Common myeloid progenitor, CD34-positive (primary cell): ENCODE measurements at regions not wholly inside any gene's neighbourhood (a gene's known extent, or its start where the extent isn't known, plus 50 kb on each side); places are given as distances from the start of the nearest gene placed in this dataset.

ENCODE experiments used
- CTCF ChIA-PET: fragments of 350-600 bp; sonication (Branson Sonifier 250); formaldehyde crosslinking; loops from one replicate; lab custom pipeline; 2021; ENCODE audit warnings: antibody characterized with exemption; lab: Charles Lee
- POLR2A ChIA-PET: fragments of 350-600 bp; sonication (Branson Sonifier 250); formaldehyde crosslinking; loops from one replicate; lab custom pipeline; 2021; ENCODE audit warnings: antibody characterized with exemption; lab: Charles Lee
- DNase-seq, 3 donors: peaks; one replicate each; pipeline versions ENCODE4 v3.0.0 to v3.0.0-alpha.2; 2013
- H3K27ac ChIP-seq, 2 experiments: 1 replicate in 1 of 2; 2 replicates in 1 of 2; pipeline ENCODE4 v1.7.0; 2013; ENCODE audit warnings: inconsistent platforms in 2 of 2, low read length in 2 of 2, mild to moderate bottlenecking in 2 of 2, low read depth in 1 of 2, moderate library complexity in 1 of 2; ENCODE audit not compliant: severe bottlenecking in 2 of 2, insufficient read depth in 1 of 2, poor library complexity in 1 of 2
- H3K27me3 ChIP-seq, 5 experiments: replicated peaks in 2 of 5; 1 replicate in 3 of 5; 2 replicates in 2 of 5; pipeline versions ENCODE4 v1.6.1 to v1.7.0; 2013; ENCODE audit warnings: low read length in 4 of 5, mild to moderate bottlenecking in 2 of 5, moderate library complexity in 2 of 5, inconsistent platforms in 1 of 5; ENCODE audit not compliant: insufficient read depth in 5 of 5, control insufficient read depth in 4 of 5
- H3K36me3 ChIP-seq, 4 experiments: 1 replicate in 2 of 4; 2 replicates in 2 of 4; pipeline versions ENCODE4 v1.6.1 to v1.7.0; 2013; ENCODE audit warnings: low read length in 3 of 4, control low read depth in 1 of 4, mild to moderate bottlenecking in 1 of 4; ENCODE audit not compliant: control insufficient read depth in 4 of 4, insufficient read depth in 4 of 4
- H3K4me1 ChIP-seq, 4 experiments: 1 replicate in 3 of 4; 2 replicates in 1 of 4; pipeline versions ENCODE4 v1.6.1 to v1.7.1; 2013; ENCODE audit warnings: low read length in 3 of 4, mild to moderate bottlenecking in 3 of 4, control low read depth in 1 of 4, inconsistent platforms in 1 of 4, moderate library complexity in 1 of 4; ENCODE audit not compliant: control insufficient read depth in 4 of 4, insufficient read depth in 4 of 4; ENCODE audit errors: control extremely low read depth in 1 of 4
- H3K4me3 ChIP-seq, 7 experiments: 1 replicate in 4 of 7; 2 replicates in 3 of 7; pipeline versions ENCODE4 v1.5.1 to v1.7.0; 2013; ENCODE audit warnings: mild to moderate bottlenecking in 7 of 7, low read length in 6 of 7, moderate library complexity in 6 of 7, inconsistent platforms in 2 of 7, low read depth in 2 of 7, control low read depth in 1 of 7; ENCODE audit not compliant: insufficient read depth in 4 of 7, control insufficient read depth in 1 of 7; ENCODE audit errors: extremely low read depth in 1 of 7
- H3K9me3 ChIP-seq, 5 experiments: 1 replicate in 4 of 5; 2 replicates in 1 of 5; pipeline versions ENCODE4 v1.6.1 to v1.7.1; 2013; ENCODE audit warnings: low read length in 4 of 5, mild to moderate bottlenecking in 2 of 5, inconsistent platforms in 1 of 5, low read depth in 1 of 5, moderate library complexity in 1 of 5; ENCODE audit not compliant: control insufficient read depth in 4 of 5, insufficient read depth in 2 of 5; ENCODE audit errors: control extremely low read depth in 1 of 5
- WGBS: methylation state at CpG from one replicate; pipeline ENCODE4 v1.1.5; 2013; ENCODE audit not compliant: insufficient coverage; 5-methylcytosine and 5-hydroxymethylcytosine counted together

DNA sequence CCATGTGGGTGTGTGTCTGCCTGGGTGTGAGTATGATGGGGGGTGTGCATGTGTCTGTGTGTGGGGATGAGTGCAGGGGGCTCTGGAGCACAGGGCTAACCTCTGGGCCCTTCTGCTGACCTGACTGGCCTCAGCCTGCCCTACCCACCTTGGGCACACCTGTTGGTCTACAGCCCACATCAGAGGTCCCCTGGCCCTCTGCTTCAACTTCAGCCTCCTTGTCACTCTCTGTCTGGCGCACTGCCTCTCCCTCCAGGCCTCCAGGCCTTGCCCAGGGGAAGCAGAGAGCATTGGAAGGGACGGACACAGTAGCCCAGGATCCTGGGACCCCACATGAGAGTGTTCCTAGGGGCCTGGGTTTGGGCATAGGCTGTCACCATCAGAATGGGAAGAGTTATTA lies 115.4 kb downstream of the EFNB1 start:
- H3K36me3 ChIP-seq = no peaks in the 10 kb centered on the region
- no peak overlapping the region for H3K4me3 ChIP-seq
- H3K27ac ChIP-seq = no peak overlapping the region
- no peaks in the 10 kb centered on the region for H3K4me1 ChIP-seq
- DNase-seq = no peak
- 89% methylated on average over 2 of the region's 2 CpGs for WGBS
- H3K9me3 ChIP-seq = no peaks in the 10 kb centered on the region
- CTCF ChIA-PET = no interaction called here
- POLR2A ChIA-PET = no interaction called here
- H3K27me3 ChIP-seq = peaks cover 0 to 9% (median 0%) of the 10 kb centered on the region in 5 experiments

DNA sequence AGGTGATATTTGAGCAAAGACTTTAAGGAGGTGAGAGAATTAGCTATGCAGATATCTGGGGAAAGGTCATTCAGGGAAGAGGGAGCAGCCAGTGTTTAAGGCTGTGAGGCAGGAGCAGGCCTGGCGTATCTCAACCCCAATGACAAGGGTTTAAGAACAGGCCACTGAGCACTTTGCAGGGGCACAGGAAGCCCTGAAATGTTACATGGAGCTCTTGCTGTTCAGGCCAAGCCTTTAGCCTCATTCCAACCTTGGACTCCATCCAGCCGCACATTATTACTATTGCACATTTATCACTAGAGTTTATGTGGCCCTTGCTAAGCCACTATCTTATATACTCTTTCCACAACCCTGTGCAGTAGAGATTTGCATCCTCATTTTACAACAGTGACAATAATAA lies 114.0 kb downstream of the EFNB1 start:
- no peaks in the 10 kb centered on the region for H3K9me3 ChIP-seq
- H3K27ac ChIP-seq = no peak overlapping the region
- no peaks in the 10 kb centered on the region for H3K36me3 ChIP-seq
- no peak for DNase-seq
- H3K27me3 ChIP-seq = peaks cover 0 to 5% (median 0%) of the 10 kb centered on the region in 5 experiments
- 94% methylated on average over 2 of the region's 2 CpGs for WGBS
- peaks cover 0 to 7% (median 2%) of the 10 kb centered on the region in 4 experiments for H3K4me1 ChIP-seq
- no peak overlapping the region for H3K4me3 ChIP-seq
- ChIA-PET POLR2A (no interaction called here), CTCF (no interaction called here)

DNA sequence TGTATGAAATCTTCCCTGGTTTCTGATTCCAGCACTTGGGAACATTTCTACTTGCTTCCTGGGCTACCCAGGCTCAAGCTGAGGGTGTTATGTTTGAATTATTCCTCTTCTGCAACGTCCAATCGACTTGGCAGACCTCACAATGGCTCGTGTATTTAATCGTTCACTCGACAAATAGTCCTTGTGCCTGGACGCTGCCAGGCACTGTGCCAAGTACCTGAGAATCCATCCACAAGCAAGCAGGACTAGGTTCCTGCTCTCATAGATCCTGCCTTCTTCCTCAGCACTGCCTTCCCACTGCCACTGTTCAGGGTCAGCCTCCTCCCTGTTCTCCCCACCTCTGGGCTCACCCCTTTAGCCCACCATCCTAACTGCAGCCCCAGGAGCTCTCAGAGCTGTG lies 113.3 kb downstream of the EFNB1 start:
- Histone ChIP-seq H3K27me3 (peaks cover 0 to 5% (median 0%) of the 10 kb centered on the region in 5 experiments), H3K4me1 (peaks cover 0 to 7% (median 2%) of the 10 kb centered on the region in 4 experiments), H3K27ac (no peak overlapping the region), H3K4me3 (no peak overlapping the region), H3K9me3 (no peaks in the 10 kb centered on the region), H3K36me3 (no peaks in the 10 kb centered on the region)
- ChIA-PET CTCF (no interaction called here), POLR2A (no interaction called here)
- no peak for DNase-seq
- WGBS = 73% methylated on average over 6 of the region's 6 CpGs

DNA sequence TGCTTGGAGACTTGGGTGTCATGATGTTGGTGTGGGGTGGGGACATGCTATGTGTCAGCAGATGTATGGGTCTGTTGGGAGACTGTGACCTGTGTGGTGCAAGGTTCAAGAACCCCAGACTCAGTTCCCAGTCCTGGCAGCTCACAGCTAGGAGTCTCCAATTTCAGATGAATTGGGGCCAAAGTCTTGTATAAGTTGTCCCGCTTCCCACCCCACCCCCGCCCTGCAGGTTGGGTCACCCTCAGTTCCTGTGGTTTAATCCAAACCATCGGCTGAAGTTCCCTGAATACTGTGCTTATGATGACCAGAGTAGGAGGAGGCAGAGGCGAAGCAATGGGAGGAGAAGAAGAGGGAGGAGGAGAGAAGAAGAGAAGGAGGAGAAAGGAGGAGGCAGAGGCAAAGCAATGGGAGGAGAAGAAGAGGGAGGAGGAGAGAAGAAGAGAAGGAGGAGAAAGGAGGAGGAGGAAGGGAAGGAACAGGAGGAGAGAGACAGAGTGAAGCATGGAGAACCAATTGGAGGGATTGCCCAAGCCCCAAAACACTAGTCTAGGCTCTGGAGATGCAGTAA lies 112.6 kb downstream of the EFNB1 start:
- Histone ChIP-seq H3K9me3 (no peaks in the 10 kb centered on the region), H3K27ac (no peak overlapping the region), H3K27me3 (peaks cover 0 to 5% (median 0%) of the 10 kb centered on the region in 5 experiments), H3K4me1 (peaks cover 0 to 7% (median 2%) of the 10 kb centered on the region in 4 experiments), H3K4me3 (no peak overlapping the region), H3K36me3 (no peaks in the 10 kb centered on the region)
- CTCF ChIA-PET = no interaction called here
- 83% methylated on average over 1 of the region's 4 CpGs for WGBS
- no peak for DNase-seq
- POLR2A ChIA-PET = no interaction called here

GRCh38 chrX:68940601-68941000 lies 111.8 kb downstream of the EFNB1 start:
- Histone ChIP-seq H3K9me3 (no peaks in the 10 kb centered on the region), H3K4me3 (no peak overlapping the region), H3K27ac (no peak overlapping the region), H3K4me1 (peaks cover 0 to 7% (median 2%) of the 10 kb centered on the region in 4 experiments), H3K27me3 (peaks cover 0 to 5% (median 0%) of the 10 kb centered on the region in 5 experiments), H3K36me3 (no peaks in the 10 kb centered on the region)
- ChIA-PET POLR2A (no interaction called here), CTCF (interaction anchor here (0.7 kb wide), 1 partner anchor 13 kb away, joined by 3 read pairs; no protein-coding TSS in a partner anchor)
- no peak for DNase-seq
- 73% methylated on average over 3 of the region's 7 CpGs for WGBS

DNA sequence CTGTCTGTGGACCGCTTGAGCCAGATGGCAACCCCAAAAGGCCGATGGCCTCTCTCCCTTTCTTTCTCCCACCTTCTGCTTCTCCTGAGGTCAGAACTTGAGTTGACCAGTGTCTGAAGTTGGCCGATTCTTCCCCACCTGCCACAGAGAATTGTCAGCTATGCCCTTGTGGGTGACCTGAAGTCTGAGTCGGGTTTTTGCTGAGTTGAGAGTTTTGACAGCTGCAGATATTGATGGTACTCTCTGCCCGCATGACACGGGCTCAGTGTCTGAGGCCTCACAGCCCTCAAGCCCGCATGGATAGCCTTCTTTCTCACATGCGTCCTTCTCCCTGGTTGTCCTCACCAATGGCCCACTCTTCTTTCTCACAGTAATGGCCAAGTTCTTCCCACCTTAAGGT lies 111.0 kb downstream of the EFNB1 start:
- peaks cover 0 to 11% (median 3%) of the 10 kb centered on the region in 4 experiments for H3K4me1 ChIP-seq
- H3K9me3 ChIP-seq = no peaks in the 10 kb centered on the region
- no peak for DNase-seq
- no peak overlapping the region for H3K4me3 ChIP-seq
- CTCF ChIA-PET = no interaction called here
- whole genome bisulfite sequencing = 87% methylated on average over 8 of the region's 8 CpGs
- H3K27ac ChIP-seq = no peak overlapping the region
- H3K36me3 ChIP-seq = no peaks in the 10 kb centered on the region
- POLR2A ChIA-PET = no interaction called here
- peaks cover 0 to 5% (median 0%) of the 10 kb centered on the region in 5 experiments for H3K27me3 ChIP-seq

- H3K4me3 ChIP-seq = no peak overlapping the region
- H3K9me3 ChIP-seq = no peaks in the 10 kb centered on the region
- H3K27ac ChIP-seq = no peak overlapping the region
- POLR2A ChIA-PET = no interaction called here
- WGBS = 75% methylated on average over 1 of the region's 4 CpGs
- DNase-seq = peak in 2 of 3 donors; percentile 34 to 43
- H3K36me3 ChIP-seq = no peaks in the 10 kb centered on the region
- H3K4me1 ChIP-seq = peaks cover 0 to 17% (median 6%) of the 10 kb centered on the region in 4 experiments
- CTCF ChIA-PET = interaction anchor here (0.6 to 1.0 kb wide), 2 partner anchors 9 to 111 kb away, joined by 3 read pairs; no protein-coding TSS in a partner anchor
- peaks cover 0 to 5% (median 0%) of the 10 kb centered on the region in 5 experiments for H3K27me3 ChIP-seq
Observed at GRCh38 chrX:68938244-68939004, 109.6 kb downstream of the EFNB1 start.
